DND-41 (cell line): ENCODE measurements at regions not wholly inside any gene's neighbourhood (a gene's known extent, or its start where the extent isn't known, plus 50 kb on each side); places are given as distances from the start of the nearest gene placed in this dataset.

Experiments used
- CTCF ChIP-seq: IDR thresholded peaks from 2 replicates; pipeline ENCODE4 v1.5.1; 2012; ENCODE audit warnings: borderline replicate concordance, low read length, moderate library complexity, mild to moderate bottlenecking; ENCODE audit not compliant: poor library complexity, severe bottlenecking; ENCODE audit errors: extremely low read depth
- EZH2 ChIP-seq: IDR thresholded peaks from 3 replicates; pipeline ENCODE4 v1.6.1; 2012; ENCODE audit warnings: borderline replicate concordance, low read depth, mild to moderate bottlenecking, moderate library complexity, low read length, inconsistent platforms; ENCODE audit not compliant: severe bottlenecking

GRCh38 chr1:221166559-221167318, 287.5 kb downstream of the HLX start:
- TF ChIP-seq CTCF (no peak), EZH2 (no peak)
